ENCODE measurements at regions not wholly inside any gene's neighbourhood (a gene's known extent, or its start where the extent isn't known, plus 50 kb on each side); places are given as distances from the start of the nearest gene placed in this dataset.

GRCh38 chr9:113657765-113658544, 194.4 kb downstream of the RGS3 start:
- TF ChIP-seq CTCF (IDR thresholded peaks at IDR 0.05) (peak; percentile 82 to 98 (median 94)), POLR2A (IDR thresholded peaks at IDR 0.05) (no peak)
